GM21528 (cell line): ENCODE measurements at regions not wholly inside any gene's neighbourhood (a gene's known extent, or its start where the extent isn't known, plus 50 kb on each side); places are given as distances from the start of the nearest gene placed in this dataset.

Experiments used
- ATAC-seq: cut with Tn5 transposase; IDR thresholded peaks from one replicate; pipeline ENCODE4 v1.9.1; 2021; ENCODE audit warnings: mild to moderate bottlenecking, moderate library complexity; ENCODE audit not compliant: unreplicated experiment, low FRiP score

DNA sequence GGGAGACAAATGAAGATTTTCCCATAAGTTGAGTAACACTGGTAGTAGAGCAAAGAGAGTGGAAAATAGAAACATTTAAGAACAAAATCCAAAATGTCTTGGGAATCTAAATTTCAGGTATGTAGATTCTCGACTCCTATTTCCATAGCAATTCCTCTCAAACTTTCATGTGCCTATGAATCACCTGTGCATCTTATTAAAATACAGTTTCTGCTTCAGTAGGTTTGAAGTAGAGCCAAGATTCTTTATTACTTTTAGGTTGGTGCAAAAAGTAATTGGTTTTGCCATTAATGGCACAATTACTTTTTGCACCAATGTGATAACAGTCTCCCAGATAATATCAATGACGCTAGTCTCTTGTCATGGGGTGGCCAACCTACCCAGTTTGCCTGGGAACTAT, 115.3 kb upstream of the SLC5A12 start:
- no peak for ATAC-seq

DNA sequence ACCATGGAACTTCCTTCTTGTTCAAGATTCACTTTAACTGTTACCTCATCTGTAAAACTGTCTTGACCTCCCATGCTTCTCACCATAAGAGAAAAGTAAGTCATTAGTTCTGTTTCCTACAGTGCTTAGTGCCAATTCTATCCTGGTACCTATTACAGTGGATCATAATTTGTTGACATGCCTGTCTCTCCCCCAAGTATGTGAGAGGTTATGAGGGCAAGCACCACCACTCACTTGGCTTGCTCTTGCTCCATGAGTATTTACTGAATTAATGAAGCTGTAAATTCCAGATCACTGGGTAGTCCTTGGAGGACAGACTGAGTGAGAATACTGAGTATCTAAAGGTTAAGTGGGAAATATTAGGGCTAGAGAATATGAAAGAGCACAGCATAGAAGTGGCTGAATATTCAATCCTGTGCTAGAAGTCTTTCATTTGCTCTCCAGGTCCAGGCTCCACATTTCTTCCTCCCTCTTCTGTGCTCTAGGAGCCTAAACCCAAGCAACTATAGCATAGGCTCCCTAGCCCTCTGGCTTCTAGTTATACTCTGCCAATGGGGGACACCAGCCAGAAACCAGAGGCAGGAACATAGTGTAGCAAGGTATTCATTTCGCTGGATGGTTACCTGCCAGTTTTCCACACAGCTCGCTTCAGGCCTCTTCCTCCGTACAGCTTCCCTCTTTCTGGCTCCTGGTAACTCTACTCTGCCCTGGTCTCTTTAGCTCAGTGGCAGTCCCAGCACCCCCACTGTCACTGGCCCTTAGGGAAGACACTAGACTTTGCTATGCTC, 118.2 kb upstream of the SLC5A12 start:
- no peak for ATAC-seq

DNA sequence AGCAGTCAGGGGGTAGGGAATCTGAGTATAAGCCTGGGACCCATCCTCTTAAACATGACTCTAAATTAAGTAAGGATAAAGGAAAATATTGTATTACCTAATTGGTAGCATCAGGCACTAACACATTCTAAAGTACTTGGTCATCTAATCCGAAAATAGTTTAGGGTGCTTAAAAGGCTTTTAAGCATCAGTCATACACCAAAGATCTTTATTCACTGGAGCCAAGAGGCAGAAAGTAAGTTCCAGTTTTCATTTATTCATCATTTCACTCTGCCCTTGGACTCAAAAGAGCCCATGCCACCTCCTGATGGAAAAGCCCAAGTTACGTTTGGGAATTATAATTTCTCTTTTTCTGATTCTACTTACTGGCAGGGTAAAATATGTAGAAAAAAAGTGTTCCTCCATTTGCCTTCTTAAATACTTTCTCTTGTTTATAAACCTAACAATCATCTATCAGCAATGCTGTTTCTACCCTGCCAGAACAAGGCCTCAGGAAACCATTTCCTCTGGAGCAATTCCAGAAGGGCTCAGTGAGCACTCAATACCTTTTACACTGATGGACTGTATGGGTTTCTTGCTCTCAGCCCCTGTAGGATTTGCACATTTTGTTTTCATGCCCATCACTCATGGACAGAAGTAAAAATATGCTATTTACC, 120.1 kb upstream of the SLC5A12 start:
- no peak for ATAC-seq

DNA sequence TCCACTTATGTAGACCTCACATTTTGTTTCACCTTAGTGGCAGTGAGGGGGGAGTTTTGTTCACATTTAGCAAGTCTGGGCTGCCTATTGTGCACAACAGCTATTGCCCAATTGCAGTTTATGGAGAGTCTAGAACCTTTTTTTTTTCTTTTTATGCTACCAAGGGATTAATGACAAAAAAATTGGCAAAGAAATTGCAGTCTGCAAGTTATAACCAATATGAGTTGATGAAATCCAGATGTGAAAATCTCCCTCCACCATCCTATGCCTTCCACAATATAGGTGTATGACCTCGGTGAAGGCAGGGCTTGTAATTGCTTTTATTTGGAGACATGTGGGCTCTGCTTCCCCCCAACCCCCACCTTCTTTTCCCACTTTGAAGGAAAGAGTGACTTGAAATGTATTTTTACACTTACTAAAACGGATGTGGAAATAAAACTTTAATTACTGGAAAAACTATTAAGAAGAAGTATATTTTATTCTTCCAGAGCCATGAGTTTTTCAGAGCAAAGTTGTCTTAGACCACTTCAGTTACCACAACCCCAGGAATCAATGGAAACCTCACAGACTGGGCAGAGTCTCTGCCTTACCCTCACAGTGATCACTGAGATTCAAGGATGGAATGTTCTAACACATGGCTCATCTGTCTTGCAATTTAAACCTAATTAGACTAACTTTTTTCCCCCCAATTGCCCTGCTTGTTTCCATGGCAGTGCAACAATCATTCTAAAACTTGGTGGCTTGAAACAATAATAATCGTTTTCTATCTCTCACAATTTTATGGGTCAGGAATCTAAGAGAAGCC, 120.8 kb upstream of the SLC5A12 start:
- no peak for ATAC-seq

DNA sequence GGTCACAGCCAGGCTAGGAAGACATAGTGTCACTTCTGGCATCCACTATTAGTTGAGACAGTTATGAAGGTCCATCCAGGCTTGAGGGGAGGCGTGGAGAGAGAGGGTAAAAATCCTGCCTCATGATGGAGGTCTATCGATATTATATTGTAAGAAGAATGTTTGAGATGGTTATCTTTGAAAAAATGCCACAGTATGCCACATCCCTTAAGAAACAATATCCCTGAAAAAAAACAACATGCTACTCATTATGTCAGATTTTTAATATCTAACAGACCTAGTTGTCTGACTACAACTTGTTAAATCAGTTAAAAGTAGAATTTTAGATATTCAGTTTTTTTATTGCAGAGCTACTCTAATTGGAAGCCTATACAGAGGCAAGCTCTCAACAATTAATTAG, 121.7 kb upstream of the SLC5A12 start:
- ATAC-seq, result no peak

DNA sequence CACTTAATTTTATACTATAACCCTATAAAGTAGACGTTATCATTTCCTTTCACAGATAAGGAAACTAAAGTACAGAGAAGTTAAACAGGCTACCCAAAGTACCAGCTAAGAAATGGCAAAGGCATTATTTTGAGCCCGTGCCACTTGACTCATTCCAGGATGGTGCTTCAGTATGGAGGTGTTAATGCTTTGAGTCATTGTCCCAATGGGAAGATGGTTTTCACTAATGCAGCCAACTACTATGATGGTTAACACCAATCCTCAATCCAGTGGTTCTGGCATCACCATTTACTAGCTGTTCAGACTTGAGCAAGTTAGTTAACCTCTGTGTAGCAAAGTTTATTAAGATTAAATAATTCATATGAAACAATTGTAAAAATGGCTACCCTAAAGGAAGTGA, 123.1 kb upstream of the SLC5A12 start:
- no peak for ATAC-seq

DNA sequence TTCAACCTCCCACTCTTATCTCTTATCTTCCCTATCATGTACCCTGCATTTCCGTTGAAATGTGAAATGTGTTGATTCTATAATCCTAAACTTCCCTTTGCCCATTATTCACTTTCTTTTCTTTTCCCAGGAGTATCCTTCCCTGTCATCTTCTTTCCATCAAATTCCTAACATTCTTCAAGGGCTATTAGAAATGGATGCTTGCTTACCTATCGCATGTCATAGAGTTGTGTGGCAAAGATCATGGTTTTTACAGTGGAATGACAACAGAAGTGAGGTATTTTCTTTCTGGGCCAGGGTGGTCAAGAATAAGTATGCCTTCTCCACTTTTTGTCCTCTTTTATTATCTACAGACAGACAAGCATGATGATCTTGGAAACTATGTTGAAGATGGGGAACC, 124.4 kb upstream of the SLC5A12 start:
- no peak for ATAC-seq

DNA sequence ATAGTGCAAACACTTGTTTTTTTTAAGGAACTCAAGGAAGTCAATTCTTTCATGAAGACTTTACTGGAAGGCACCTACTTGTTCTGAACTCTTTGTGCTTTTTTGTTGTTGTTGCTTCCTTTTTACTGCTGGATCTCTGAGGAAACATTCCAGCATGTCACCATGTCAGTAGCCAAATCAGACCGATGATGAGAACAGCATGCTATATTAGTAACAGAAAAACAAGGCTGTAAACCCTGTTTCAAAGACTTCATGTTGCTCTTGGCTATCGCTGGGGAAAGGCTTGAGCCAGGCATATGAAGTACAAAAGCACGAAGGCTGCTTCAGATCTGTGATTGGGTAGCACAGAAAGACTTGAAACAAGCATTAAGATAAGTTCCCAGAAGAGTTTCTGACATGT, 125.6 kb upstream of the SLC5A12 start:
- ATAC-seq, result no peak

DNA sequence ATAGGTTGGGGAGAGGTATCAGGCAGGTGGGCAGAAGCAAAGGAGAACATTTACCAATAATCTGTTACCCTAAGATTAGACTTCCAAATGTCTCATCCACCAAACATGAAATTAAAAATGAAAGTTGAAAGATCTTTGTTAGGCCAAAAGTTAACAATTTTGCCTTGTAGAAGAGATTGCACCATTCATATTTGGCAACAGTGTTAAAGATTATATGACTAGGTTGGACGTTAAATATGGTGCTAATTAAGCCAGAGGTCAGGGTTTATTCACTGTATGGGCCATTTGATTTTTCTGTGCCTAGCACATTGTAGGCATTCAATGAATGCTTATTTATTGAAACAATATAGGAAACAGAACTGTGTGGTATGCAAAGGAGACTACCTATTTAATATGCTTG, 126.1 kb upstream of the SLC5A12 start:
- ATAC-seq, result no peak

DNA sequence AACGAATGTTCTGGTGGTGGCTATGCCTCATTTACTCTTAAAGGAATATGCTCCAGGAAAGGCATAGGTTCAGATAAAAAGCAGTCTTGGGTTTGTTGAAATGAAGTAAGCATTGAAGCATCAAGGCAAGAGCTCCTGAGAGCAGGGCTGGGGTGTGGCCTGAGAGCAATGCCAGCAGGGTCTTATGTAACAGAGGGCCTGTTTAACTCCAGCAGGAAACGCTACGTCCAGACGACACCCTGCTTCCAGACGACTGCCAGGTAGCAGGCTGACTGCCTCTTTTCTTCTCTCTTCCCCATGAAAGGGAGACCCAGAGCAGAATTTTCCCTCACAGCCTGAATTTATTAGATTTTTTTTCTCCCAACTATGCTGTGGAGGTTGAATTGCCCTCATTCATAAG, 127.2 kb upstream of the SLC5A12 start:
- ATAC-seq, result no peak

DNA sequence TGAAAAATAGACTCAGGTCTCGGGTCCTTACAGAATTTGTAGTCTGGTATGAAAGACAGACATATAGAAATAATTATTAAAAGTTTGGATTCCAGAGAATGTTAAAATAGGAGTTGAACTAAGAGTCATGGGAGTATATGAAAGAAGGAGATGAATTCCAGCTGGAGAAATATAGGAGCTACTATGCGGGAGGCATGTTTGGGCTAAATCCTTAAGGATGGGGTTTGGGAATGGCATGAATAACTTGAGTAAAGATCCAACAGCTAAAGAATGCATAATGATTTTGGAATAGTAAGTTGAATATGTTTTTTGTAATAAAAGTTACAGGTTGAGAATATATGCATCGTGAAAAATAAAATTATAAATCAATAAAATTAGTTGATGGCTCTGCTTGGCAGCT, 129.4 kb upstream of the SLC5A12 start:
- ATAC-seq, result no peak

DNA sequence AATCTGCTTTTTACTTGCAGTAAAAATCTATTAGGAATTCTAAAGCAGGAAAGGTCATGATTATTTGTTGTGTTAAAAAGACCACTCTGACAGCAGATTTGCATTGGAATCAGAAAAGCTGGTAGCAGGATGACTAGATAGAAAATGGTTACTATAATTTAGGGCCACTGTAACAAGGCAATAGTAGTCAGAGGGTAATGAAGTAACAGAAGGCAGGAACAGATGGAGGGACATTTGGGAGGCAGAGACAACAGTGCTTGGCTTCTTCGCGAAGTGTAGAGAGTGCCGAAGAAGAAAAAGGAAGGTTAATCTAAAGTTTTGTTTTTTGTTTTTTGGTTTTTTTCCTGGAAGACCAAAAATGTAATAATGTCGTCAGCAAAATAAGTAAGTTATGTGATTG, 129.8 kb upstream of the SLC5A12 start:
- no peak for ATAC-seq

DNA sequence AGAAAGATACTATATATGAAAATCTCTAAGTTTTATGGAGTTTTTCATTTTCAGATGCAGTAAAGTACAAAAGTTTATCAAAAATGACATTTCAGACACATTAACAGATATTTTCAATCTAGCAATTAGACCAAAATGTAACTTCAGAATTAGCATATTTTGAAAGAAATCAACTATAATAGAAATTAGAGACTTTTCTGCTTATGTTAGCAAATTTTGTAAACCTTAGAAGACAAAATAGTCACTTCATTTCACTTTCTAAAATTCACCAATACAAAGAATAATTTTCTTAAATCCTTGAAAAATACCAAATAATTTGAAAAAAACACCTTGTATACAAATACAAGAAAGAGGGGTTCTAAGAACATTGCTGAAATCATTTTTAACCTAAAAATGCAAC, 135.8 kb upstream of the FIBIN start:
- no peak for ATAC-seq

DNA sequence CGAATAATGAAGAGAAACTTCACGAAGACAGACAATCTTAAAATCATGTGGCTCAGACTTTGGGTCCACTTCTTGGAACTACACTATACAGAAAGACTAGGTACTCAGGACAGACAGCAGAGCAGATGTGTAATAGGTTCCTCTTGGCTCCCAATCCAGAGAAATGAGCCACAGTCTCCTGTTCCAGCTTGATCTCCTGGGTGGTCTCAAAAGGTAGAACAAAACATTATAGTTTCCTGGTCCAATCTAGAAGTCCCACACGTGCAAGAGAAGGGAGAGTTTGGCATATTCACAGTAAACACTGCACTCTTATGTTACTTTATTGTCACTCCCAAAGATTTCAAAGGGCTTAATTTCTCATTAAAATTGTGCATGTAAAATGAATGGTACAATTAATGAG, 134.5 kb upstream of the FIBIN start:
- ATAC-seq, result no peak

DNA sequence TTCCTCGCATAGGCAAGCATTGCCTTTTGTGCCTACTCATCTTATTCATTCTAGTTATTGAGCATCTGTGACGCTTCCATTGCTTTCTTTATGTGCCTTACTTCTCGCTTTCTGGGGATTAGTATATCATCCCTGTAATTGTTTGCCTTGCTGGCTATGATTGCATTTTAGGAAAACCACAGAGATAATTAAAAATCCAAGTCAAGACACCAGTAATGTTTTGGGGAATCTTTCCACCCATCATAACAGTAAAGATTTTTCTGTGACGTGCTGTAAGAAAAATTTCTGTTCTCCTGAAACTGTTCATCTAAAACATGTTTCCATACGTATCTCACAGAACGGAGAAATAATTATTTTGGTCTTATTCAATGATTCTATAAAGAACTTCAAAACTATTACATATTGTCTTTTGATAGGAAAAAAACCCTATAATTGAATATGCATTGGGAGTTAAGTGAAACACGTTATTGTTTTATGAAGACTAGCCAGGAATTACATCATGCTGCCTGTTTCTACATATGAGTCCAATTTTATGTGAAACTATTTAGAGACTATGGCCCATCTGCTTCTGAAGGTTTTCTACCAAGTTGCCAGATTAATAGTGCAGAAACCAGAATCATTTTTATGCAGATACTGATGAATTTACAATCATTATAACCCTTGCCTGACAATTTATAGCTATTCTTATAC, 133.7 kb upstream of the FIBIN start:
- no peak for ATAC-seq

DNA sequence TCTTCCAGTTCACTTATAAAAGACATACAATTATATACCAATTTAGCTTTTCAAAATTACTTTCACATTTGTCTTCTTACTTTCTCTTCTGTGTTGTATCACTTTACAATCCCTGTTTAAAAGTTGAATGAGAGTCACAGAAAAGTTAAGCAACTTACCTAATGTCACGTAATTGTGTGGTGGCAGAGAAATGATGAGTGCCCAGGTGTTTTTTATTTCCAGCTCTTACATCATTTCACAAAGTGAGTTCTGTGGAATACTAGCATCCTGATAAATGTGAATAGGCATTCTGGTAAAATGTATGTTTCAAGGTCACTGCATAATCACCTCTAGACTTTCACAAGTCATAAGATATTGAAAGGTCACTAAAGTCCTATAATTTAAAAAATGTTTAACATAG, 133.0 kb upstream of the FIBIN start:
- ATAC-seq, result no peak

DNA sequence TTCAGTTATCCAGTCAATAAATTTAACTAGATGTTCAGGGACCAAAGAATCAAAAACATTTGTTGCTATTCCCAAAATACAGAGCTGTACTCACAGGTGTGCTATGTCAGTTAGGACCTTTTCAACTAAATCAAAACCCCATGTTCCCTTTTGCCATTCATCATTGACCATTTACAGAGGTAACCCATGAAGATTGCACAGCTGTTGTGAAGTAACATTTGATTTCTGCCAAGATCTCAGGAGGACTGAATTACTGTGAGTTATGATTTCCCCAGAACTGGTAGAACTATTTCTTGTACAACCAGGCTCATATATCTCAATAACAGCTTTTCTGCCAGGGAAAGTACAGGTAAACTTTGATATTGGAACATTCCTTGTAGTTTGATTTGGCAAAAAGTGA, 131.1 kb upstream of the FIBIN start:
- no peak for ATAC-seq

DNA sequence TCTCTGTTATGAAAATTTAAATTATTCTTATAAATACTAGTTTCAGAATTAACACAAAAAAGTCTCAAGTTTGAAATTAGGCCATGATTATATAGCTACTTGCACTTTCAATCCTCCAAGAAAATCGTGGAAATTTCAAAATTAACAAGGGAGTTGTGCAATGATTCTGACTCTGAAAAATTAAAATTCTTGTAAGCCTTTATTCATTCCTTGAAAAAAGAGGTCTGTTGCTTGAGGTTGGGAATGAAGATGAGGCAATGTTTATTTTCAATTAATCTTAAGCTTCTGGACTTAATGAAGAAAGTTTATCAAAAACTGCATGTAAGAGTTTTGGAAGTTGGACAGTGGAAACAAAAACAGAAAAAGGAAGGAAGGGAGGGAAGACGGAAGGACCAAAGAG, 128.2 kb upstream of the FIBIN start:
- no peak for ATAC-seq

DNA sequence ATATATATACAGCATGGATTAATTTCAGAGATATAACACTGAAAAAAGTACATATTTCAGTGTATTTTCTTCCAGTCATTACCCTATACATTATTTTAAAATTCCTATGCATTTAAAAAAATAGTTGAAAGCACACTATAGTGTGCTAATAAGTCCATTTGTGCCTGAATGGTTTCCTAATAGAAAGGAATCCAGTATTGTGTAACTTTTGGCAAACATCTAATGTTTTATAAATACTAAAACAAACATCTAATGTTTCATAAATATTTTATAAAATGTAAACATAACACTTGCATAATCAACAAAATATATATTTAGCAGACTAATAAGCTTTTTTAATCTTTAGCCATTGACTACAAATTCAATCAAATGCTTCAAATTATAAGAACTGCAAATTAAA, 126.6 kb upstream of the FIBIN start:
- no peak for ATAC-seq

DNA sequence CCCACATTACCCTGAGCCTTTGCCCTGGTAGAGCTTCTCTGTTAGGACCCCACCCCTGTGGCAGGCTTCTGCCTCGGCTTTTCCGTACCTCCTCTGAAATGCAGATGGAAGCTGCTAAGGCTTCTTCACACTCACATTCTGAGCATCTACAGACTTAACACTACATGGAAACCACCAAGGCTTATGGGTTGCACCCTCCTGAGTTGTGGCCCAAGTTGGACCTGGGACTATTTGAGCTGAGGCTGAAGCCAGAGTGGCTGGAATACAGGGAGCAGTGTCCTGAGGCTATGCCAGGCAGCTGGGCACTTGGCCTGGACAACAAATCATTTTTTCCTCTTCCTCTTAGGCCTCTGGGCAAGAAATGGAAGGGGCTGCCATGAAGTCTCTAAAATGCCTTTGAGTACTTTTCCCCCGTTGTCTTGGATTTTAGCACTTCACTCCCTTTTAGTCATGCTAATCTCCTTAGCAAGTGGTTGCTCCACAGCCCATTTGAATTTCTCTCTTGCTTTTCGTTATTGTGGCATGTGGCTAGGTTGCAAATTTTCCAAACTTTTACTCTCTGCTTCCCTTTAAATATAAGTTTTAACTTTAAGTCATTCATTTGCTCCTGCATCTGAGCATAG, 114.8 kb upstream of the FIBIN start:
- ATAC-seq, result no peak
